ENCODE measurements at regions not wholly inside any gene's neighbourhood (a gene's known extent, or its start where the extent isn't known, plus 50 kb on each side); places are given as distances from the start of the nearest gene placed in this dataset.

- H3K79me2 ChIP-seq (replicated peaks; ENCODE audit: insufficient read depth, low read length): no peaks in the 10 kb centered on the region
- no peak overlapping the region for H2AFZ ChIP-seq (ENCODE audit: low read depth, low read length)
- H3K9me3 ChIP-seq (ENCODE audit: low read length): no peaks in the 10 kb centered on the region
- H3K36me3 ChIP-seq (ENCODE audit: insufficient read depth, low read length): no peaks in the 10 kb centered on the region
- H3K4me2 ChIP-seq (ENCODE audit: low read length): no peak overlapping the region
- TF ChIP-seq EZH2 (IDR thresholded peaks at IDR 0.05; ENCODE audit: borderline replicate concordance, insufficient read depth, low read length, poor library complexity, severe bottlenecking) (no peak), TAF1 (IDR thresholded peaks at IDR 0.05; ENCODE audit: low read depth) (no peak), EP300 (conservative IDR thresholded peaks at IDR 0.05; ENCODE audit: poor library complexity, severe bottlenecking) (no peak), SMC3 (conservative IDR thresholded peaks at IDR 0.05; ENCODE audit: poor library complexity) (no peak), RAD21 (conservative IDR thresholded peaks at IDR 0.05) (no peak), POLR2AphosphoS5 (IDR thresholded peaks at IDR 0.05) (no peak), MXI1 (conservative IDR thresholded peaks at IDR 0.05; ENCODE audit: poor library complexity, severe bottlenecking) (no peak)
- TF ChIP-seq, protein P1, sequence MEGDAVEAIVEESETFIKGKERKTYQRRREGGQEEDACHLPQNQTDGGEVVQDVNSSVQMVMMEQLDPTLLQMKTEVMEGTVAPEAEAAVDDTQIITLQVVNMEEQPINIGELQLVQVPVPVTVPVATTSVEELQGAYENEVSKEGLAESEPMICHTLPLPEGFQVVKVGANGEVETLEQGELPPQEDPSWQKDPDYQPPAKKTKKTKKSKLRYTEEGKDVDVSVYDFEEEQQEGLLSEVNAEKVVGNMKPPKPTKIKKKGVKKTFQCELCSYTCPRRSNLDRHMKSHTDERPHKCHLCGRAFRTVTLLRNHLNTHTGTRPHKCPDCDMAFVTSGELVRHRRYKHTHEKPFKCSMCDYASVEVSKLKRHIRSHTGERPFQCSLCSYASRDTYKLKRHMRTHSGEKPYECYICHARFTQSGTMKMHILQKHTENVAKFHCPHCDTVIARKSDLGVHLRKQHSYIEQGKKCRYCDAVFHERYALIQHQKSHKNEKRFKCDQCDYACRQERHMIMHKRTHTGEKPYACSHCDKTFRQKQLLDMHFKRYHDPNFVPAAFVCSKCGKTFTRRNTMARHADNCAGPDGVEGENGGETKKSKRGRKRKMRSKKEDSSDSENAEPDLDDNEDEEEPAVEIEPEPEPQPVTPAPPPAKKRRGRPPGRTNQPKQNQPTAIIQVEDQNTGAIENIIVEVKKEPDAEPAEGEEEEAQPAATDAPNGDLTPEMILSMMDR (IDR thresholded peaks at IDR 0.05; ENCODE audit: poor library complexity, severe bottlenecking): no peak
- TF ChIP-seq, protein P2, sequence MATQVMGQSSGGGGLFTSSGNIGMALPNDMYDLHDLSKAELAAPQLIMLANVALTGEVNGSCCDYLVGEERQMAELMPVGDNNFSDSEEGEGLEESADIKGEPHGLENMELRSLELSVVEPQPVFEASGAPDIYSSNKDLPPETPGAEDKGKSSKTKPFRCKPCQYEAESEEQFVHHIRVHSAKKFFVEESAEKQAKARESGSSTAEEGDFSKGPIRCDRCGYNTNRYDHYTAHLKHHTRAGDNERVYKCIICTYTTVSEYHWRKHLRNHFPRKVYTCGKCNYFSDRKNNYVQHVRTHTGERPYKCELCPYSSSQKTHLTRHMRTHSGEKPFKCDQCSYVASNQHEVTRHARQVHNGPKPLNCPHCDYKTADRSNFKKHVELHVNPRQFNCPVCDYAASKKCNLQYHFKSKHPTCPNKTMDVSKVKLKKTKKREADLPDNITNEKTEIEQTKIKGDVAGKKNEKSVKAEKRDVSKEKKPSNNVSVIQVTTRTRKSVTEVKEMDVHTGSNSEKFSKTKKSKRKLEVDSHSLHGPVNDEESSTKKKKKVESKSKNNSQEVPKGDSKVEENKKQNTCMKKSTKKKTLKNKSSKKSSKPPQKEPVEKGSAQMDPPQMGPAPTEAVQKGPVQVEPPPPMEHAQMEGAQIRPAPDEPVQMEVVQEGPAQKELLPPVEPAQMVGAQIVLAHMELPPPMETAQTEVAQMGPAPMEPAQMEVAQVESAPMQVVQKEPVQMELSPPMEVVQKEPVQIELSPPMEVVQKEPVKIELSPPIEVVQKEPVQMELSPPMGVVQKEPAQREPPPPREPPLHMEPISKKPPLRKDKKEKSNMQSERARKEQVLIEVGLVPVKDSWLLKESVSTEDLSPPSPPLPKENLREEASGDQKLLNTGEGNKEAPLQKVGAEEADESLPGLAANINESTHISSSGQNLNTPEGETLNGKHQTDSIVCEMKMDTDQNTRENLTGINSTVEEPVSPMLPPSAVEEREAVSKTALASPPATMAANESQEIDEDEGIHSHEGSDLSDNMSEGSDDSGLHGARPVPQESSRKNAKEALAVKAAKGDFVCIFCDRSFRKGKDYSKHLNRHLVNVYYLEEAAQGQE (IDR thresholded peaks at IDR 0.05; ENCODE audit: borderline replicate concordance): no peak
- H3K27me3 ChIP-seq (ENCODE audit: insufficient read depth, low read depth, low read length): no peaks in the 10 kb centered on the region
- H3K4me3 ChIP-seq (ENCODE audit: low read length): no peak overlapping the region
- no peaks in the 10 kb centered on the region for H3F3A ChIP-seq (ENCODE audit: insufficient read depth, low read length, poor library complexity, severe bottlenecking)
- no peak overlapping the region for H3K27ac ChIP-seq (ENCODE audit: low read length)
- no peaks in the 10 kb centered on the region for H4K20me1 ChIP-seq (ENCODE audit: insufficient read depth)
- no peak overlapping the region for H3K9ac ChIP-seq (ENCODE audit: low read length)
- no peaks in the 10 kb centered on the region for H3K9me2 ChIP-seq (ENCODE audit: insufficient read depth, low read length)
Observed at GRCh38 chr2:221198309-221198708, 373.8 kb downstream of the EPHA4 start.

DNA sequence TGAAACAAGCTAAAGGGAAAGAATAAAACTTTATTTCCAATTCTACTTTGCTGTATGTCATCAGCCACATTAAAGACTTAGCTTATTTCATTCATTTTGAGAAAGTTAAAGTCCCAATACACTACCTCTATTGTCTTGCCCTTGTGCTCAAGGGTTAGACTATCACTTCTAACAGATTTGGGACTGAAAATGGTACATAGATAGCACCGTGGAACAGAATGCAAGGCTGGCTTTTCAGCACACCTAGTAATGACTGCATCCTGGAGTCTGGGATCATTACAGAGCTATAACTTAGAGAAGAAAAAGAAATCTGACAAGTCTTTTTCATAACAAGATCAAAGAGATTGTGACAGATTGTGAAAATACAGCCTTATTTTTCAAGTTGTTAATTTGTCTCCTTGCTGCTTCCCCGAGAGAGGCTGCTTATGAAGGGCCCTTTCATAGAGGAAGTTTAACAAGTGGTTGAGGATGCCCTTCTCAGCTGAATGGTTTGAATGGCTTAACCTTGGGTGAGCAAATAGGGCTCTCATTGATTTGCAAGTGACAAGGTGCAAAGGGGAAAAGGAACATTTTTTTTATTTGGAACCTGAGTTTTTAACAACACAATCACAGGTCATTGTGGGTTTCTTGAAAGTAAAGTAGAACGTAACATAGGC, 371.8 kb downstream of the EPHA4 start:
- Histone ChIP-seq H3K9me2 (ENCODE audit: insufficient read depth, low read length) (no peaks in the 10 kb centered on the region), H3K27ac (ENCODE audit: low read length) (no peak overlapping the region), H3K79me2 (replicated peaks; ENCODE audit: insufficient read depth, low read length) (no peaks in the 10 kb centered on the region), H3K9me3 (ENCODE audit: low read length) (no peaks in the 10 kb centered on the region), H3K4me2 (ENCODE audit: low read length) (no peak overlapping the region), H3K4me3 (ENCODE audit: low read length) (no peak overlapping the region), H4K20me1 (ENCODE audit: insufficient read depth) (no peaks in the 10 kb centered on the region), H3K27me3 (ENCODE audit: insufficient read depth, low read depth, low read length) (no peaks in the 10 kb centered on the region), H3K9ac (ENCODE audit: low read length) (no peak overlapping the region), H3F3A (ENCODE audit: insufficient read depth, low read length, poor library complexity, severe bottlenecking) (no peaks in the 10 kb centered on the region), H2AFZ (ENCODE audit: low read depth, low read length) (no peak overlapping the region), H3K36me3 (ENCODE audit: insufficient read depth, low read length) (no peaks in the 10 kb centered on the region)
- TF ChIP-seq, protein P2 (IDR thresholded peaks at IDR 0.05; ENCODE audit: borderline replicate concordance): no peak
